DND-41 (cell line): ENCODE measurements at regions not wholly inside any gene's neighbourhood (a gene's known extent, or its start where the extent isn't known, plus 50 kb on each side); places are given as distances from the start of the nearest gene placed in this dataset.

Experiments used
- CTCF ChIP-seq: IDR thresholded peaks from 2 replicates; pipeline ENCODE4 v1.5.1; 2012; ENCODE audit warnings: borderline replicate concordance, low read length, moderate library complexity, mild to moderate bottlenecking; ENCODE audit not compliant: poor library complexity, severe bottlenecking; ENCODE audit errors: extremely low read depth
- EZH2 ChIP-seq: IDR thresholded peaks from 3 replicates; pipeline ENCODE4 v1.6.1; 2012; ENCODE audit warnings: borderline replicate concordance, low read depth, mild to moderate bottlenecking, moderate library complexity, low read length, inconsistent platforms; ENCODE audit not compliant: severe bottlenecking

- TF ChIP-seq CTCF = no peak
- TF ChIP-seq EZH2 = no peak
Observed at GRCh38 chrX:5176766-5177165, 1051.9 kb downstream of the NLGN4X start.
